GM21786 (cell line): ENCODE measurements at regions not wholly inside any gene's neighbourhood (a gene's known extent, or its start where the extent isn't known, plus 50 kb on each side); places are given as distances from the start of the nearest gene placed in this dataset.

Source experiments
- ATAC-seq: cut with Tn5 transposase; IDR thresholded peaks from one replicate; pipeline ENCODE4 v1.9.1; 2021; ENCODE audit not compliant: unreplicated experiment

DNA sequence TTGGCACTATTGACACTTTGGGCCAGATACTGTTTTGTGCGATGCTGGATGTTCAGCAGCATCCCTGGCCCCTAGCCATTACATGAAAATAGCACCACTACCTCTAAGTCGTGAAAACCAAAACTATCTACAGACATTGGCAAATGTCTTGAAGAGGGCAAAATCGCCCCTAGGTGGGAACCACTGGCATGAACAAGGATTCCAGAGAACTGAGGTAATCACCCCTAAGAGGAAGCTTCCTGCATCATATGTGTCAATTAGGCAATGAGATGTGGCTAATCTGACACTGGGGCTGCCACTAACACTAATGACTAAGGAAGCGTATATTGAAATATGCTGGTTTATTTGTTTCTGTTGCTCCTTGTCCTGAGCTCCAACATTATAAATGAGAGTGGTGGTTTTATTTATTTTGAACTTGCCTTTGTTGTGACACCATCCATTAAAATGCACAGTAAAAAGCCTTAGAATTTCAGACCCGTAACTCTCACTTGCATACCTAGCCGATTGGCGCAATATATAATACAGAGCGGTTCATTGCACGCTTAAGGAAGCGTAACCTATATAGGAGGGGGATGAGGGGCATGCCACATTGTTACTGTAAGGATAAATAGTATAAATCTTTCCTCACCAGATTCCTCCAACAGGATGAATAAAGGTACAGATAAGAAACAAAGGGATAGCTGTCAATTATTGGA lies 299.8 kb upstream of the CNTN4 start:
- ATAC-seq, result no peak

DNA sequence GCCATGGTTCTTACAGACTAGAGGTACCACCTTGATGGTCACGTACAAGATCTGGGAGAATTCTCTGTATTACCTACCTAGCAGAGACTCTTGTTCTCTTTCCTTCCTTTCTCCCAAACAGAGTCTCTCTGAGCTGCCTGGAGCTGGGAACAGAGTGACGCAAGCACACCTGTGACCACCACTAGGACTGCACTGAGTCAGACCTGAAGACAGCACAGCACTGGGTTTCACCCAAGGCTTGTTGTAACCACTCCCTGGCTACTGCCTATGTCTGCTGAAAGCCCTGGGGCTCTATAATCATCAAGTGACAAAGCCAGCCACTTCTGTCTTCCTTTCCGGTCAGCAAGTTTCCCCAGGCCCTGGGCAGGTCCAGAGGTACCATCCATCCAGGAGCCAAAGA lies 293.3 kb upstream of the CNTN4 start:
- no peak for ATAC-seq

GRCh38 chr3:1808590-1808989 lies 290.1 kb upstream of the CNTN4 start:
- ATAC-seq, result no peak

- ATAC-seq, result no peak
Observed at GRCh38 chr3:1823867-1824266, 274.8 kb upstream of the CNTN4 start.

GRCh38 chr3:1824359-1824758 lies 274.3 kb upstream of the CNTN4 start:
- no peak for ATAC-seq

- ATAC-seq, result no peak
Observed at GRCh38 chr3:1828519-1828918, 270.1 kb upstream of the CNTN4 start.

DNA sequence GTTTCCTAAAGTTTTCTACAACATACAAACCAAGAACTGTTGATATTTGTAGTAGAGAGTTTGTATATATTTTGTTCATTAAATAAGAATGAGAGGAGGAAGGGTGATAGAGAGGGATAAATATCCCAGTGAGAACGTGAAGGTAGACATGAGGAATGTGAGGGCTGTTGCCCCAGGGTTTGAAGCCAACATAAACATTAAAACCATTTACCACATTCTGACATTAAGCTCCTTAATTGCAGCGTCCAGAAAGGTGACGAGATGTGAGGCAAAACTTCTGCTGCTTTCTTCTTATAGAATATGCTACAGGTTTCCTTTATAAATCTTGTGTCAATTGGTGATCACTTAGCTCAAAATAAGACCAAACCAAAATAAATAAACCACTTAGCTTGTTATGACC lies 267.8 kb upstream of the CNTN4 start:
- no peak for ATAC-seq

GRCh38 chr3:1832395-1832794 lies 266.3 kb upstream of the CNTN4 start:
- no peak for ATAC-seq

DNA sequence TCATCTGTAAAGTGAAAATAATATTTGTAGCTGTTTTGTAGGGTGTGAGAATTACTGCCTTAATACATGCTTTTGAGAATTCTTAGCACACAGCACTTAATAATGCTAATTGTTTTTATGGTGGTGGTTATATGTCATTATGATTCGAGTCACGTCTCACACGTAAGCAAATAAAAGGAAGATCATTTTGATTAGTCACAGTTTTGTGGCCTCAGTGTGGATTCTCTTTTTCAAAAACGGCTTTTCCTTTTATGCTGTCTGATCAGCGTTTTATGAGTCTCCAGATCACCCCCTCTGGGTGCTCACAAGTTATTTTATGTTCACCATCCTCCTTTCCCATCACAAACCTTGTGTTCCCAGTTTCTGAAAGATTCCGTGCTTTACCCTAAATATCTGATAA lies 255.6 kb upstream of the CNTN4 start:
- ATAC-seq, result no peak

- no peak for ATAC-seq
Observed at GRCh38 chr3:1847571-1847970, 251.1 kb upstream of the CNTN4 start.

DNA sequence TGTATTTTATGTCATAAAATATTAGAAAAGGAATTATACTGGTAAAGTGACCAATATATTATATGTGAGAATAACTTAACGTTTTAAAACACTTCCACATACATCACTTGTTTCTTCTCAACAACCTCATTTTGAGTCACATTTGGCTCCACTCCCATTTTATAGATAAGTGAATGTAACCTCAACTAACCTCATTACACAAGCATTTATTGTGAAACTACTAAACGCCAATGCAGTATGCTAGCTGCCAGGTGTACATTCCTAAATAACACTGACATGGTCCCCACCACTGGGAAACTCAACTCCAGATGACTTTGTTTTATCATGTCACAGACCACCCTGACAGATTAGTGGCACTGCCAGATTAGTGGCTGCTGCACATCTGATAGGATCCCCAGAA lies 249.7 kb upstream of the CNTN4 start:
- ATAC-seq, result no peak

DNA sequence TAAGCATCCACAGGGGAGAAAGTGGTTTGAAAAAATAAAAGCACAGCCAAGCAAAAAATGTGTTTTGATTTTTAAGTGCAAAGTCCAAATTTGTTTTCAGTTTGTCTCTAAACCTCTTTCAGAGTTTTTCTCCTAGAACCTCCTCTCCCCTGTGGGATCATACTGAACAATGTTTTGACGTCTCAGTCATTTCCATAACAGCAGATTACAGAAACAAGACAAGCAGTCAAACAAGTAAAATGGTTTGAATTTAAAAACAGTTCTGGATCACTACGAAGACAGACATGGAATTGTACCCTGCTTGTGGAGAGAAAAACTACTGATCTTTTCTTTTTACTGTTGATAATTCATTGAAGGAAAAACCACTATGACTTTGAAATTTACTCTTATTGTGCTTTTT lies 245.7 kb upstream of the CNTN4 start:
- no peak for ATAC-seq

DNA sequence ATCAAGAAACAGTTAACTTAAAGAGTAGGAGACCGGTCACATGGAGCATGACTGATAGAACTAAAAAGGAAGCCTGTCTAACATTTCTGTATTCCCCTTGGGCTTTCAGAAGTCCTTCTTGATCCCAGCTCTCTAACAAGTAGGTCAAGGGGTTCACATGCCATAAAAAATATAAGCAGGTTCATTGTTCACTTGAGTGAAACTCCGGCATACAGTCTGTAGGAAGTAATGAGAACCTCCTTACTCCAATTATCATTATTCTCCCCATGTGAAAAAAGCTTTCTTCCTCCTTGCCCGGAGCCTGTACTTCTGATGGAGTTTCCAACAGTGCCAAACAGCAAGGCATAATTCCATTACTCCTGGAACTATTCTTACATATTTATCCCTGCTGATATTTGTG lies 242.8 kb upstream of the CNTN4 start:
- ATAC-seq, result no peak

GRCh38 chr3:1870738-1871137 lies 227.9 kb upstream of the CNTN4 start:
- ATAC-seq, result no peak

GRCh38 chr3:1883534-1883933 lies 215.1 kb upstream of the CNTN4 start:
- ATAC-seq, result no peak

DNA sequence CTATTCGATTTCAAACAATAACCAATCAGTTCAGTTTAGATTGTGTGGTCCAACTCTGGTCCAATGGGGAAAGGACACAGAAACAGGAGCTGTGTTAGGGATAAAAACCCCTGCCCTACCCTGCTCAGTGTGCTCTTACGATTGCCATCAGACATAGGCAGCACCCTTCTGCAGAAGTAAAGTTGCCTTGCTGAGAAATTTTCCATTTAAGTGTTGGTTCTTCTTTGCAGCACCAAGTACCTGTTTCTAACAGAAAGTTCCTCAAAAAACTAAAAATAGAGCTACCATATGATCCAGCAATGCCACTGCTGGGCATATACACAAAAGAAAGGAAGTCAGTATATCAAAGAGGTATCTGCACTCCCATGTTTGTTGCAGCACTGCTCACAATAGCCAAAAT lies 206.2 kb upstream of the CNTN4 start:
- no peak for ATAC-seq

DNA sequence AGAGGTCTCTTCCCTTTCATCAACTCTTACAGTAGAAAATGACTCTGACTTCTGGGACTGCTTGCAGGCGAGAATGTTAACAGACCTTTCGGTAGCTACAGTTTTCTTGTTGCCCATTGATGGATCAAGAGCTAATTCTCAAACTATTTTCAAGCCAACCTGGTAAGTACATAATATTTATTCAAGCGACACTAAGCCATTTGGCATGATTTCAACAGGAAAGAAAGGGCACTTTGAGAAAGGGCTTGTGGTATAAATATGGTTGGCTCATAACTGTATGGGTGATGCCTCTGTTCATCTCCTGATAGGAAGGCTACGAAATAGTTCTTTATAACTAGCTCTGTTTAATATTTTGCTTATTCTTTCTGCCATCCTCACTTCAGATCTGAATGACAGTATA lies 196.2 kb upstream of the CNTN4 start:
- ATAC-seq, result no peak

DNA sequence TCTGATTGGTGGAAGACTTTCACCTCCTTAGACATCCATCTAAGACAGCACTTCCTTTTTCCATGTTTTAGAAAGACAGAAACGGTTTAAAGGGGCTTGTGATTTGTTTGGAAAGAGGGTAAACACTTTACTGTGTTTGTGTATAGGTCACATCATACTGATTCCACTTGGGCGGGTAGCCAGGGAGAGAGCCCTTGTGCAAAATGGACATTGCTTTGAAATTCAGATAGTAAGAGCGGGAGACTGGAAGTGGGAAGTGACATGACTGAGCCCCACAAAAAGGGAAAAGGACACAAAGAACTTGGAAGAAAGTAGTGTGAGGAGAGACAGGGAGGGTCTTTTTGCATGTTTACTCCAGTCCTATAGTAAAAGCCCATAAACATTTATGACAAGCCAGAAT lies 195.6 kb upstream of the CNTN4 start:
- no peak for ATAC-seq

DNA sequence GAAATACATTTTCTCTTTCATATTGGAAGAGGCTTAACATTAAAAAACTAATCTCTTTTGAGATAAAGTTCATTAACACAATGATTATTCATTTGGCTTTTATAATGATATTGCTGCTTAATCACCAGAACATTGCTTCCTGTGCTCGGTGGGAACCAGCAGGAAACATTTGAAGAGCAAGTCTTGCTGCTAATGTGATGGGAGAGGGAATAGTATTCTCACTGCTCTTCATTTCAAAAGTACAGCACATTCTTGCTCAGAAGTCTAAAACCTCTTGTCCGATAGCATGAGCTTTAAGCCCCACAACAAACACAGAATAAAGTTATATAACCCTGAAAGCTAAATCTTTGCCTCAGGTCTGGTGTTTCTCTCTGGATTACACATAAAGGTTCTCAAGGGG lies 190.8 kb upstream of the CNTN4 start:
- no peak for ATAC-seq

GRCh38 chr3:1908651-1909445 lies 189.8 kb upstream of the CNTN4 start:
- no peak for ATAC-seq

- no peak for ATAC-seq
Observed at GRCh38 chr3:1910322-1910721, 188.3 kb upstream of the CNTN4 start.

DNA sequence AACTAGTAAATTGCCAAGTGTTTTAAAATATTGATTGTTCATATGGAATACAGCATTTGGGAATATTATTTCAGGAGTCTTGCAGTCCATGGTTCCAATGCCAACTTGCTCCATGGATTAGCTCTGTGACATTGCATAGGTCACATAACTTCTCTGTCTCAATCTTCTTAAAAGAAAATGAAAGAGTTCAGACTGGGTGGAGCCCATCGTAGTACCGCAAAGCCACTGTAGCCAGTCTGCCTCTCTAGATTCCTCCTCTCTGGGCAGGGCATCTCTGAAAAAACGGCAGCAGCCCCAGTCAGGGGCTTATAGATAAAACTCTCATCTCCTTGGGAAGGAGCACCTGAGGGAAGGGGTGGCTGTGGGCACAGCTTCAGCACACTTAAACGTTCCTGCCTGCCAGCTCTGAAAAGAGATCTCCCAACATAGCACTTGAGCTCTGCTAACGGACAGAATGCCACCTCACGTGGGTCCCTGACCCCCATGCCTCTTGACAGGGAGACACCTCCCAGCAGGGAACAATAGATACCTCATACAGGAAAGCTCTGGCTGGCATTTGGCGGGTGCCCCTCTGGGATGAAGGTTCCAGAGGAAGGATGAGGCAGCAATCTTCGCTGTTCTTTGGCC lies 168.8 kb upstream of the CNTN4 start:
- no peak for ATAC-seq
